ENCODE measurements at regions not wholly inside any gene's neighbourhood (a gene's known extent, or its start where the extent isn't known, plus 50 kb on each side); places are given as distances from the start of the nearest gene placed in this dataset.

DNA sequence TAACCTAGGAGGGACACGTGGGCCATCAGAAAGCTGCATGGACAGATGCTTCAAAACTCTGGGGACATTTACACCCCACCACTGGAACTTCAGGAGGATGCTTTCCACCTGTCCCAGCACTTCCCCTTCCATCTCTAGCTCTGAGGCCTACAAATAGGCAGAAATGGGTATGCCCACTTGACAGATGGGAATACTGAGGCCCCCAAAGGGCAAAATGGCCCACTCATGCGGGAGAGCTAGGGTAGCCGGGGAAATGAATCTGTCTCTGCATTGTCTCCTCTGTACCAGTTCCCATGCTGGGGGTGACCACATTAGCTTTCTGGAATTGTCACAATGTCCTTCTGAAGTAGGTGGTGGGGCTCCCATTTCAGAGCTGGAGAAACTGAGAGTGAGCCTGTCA lies 592.1 kb upstream of the CDH5 start:
- no peak for TF ChIP-seq POLR2A (IDR thresholded peaks at IDR 0.05)
- TF ChIP-seq, protein P1, sequence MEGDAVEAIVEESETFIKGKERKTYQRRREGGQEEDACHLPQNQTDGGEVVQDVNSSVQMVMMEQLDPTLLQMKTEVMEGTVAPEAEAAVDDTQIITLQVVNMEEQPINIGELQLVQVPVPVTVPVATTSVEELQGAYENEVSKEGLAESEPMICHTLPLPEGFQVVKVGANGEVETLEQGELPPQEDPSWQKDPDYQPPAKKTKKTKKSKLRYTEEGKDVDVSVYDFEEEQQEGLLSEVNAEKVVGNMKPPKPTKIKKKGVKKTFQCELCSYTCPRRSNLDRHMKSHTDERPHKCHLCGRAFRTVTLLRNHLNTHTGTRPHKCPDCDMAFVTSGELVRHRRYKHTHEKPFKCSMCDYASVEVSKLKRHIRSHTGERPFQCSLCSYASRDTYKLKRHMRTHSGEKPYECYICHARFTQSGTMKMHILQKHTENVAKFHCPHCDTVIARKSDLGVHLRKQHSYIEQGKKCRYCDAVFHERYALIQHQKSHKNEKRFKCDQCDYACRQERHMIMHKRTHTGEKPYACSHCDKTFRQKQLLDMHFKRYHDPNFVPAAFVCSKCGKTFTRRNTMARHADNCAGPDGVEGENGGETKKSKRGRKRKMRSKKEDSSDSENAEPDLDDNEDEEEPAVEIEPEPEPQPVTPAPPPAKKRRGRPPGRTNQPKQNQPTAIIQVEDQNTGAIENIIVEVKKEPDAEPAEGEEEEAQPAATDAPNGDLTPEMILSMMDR (IDR thresholded peaks at IDR 0.05), result no peak
